OCI-LY7 (cell line): ENCODE measurements at regions not wholly inside any gene's neighbourhood (a gene's known extent, or its start where the extent isn't known, plus 50 kb on each side); places are given as distances from the start of the nearest gene placed in this dataset.

Experiments
- CTCF ChIP-seq: fragments of 200-600 bp; sonication (generic); conservative IDR thresholded peaks from 2 replicates; pipeline ENCODE4 v1.5.1; 2014; ENCODE audit warnings: mild to moderate bottlenecking, antibody characterized with exemption, low read length, moderate library complexity, mixed read lengths
- EZH2phosphoT487 ChIP-seq: fragments of 200-600 bp; sonication (generic); IDR thresholded peaks from 2 replicates; pipeline ENCODE4 v1.6.1; 2018; ENCODE audit warnings: low read depth, borderline replicate concordance, mild to moderate bottlenecking, mixed run types, antibody characterized with exemption, low read length, moderate library complexity, mixed read lengths

GRCh38 chr11:130631119-130631518 is 182.7 kb downstream of the ADAMTS15 start:
- TF ChIP-seq CTCF (no peak), EZH2phosphoT487 (no peak)
